ENCODE measurements at regions not wholly inside any gene's neighbourhood (a gene's known extent, or its start where the extent isn't known, plus 50 kb on each side); places are given as distances from the start of the nearest gene placed in this dataset.

- TF ChIP-seq CTCF (IDR thresholded peaks at IDR 0.05) (no peak), POLR2AphosphoS5 (IDR thresholded peaks at IDR 0.05) (no peak)
Observed at GRCh38 chr17:79152636-79153035, 78.0 kb downstream of the ENGASE start.
